Embryonic facial prominence (tissue), 1 donor: ENCODE measurements at regions not wholly inside any gene's neighbourhood (a gene's known extent, or its start where the extent isn't known, plus 50 kb on each side); places are given as distances from the start of the nearest gene placed in this dataset.
"Not testable (repeated sequence)": the region's sequence is repeated elsewhere in the genome, so short reads cannot be mapped to it uniquely, and the experiment has no call there.

Source experiments
- DNase-seq: peaks from one replicate; pipeline ENCODE4 v3.0.0-alpha.2; 2016; ENCODE audit errors: extremely low spot score

DNA sequence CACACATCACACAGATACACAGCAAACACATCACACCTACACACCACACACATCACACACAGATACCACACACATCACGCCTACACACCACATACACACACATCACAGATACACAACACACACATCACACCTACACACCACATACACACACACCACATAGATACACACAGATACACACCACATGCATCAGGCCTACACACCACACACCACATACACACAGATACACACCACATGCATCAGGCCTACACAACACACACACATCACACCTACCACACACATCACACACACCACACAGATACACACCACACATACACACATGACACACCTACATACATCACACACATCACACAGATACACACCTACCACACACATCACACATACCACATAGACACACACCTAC, 158.8 kb downstream of the NDUFA10 start:
- DNase-seq: no peak

DNA sequence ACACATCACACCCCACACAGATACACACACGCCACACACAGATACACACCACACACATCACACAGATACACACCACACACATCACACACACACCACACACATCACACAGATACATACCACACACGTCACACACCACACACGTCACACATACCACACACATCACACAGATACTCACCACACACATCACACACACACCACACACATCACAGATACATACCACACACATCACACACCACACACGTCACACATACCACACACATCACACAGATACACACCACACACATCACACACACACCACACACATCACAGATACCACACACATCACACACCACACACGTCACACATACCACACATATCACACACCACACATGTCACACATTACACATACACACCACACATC, 159.3 kb downstream of the NDUFA10 start:
- DNase-seq: not testable (repeated sequence)

DNA sequence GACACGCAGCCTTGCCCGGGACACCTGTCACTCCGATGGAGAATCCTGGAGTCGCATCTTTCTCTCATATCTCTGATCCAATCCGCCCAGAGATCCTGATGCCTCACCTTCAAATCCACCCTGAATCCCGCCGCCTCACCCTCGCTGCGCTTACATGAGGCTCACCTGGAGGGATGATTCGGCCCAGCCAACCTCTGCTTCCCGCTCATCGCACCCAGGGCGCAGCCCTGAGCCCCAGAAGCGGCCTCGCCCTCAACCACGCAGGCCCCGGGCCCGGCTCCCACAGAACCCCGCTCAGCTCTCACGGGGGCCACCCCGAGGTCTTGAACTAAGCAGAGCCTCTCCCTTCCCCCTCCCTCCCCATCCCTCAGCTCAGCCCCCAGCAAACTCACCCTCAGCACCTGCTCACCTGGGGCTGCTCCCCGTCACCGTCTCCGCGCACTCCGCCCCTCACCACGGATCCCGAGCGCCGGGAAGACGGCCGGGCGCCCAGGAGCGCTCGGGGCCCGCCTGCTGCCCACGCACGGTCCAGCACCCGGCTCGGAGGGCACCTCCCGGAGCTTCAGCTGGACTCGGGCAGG, 160.0 kb downstream of the NDUFA10 start:
- DNase-seq: peak; percentile 43

DNA sequence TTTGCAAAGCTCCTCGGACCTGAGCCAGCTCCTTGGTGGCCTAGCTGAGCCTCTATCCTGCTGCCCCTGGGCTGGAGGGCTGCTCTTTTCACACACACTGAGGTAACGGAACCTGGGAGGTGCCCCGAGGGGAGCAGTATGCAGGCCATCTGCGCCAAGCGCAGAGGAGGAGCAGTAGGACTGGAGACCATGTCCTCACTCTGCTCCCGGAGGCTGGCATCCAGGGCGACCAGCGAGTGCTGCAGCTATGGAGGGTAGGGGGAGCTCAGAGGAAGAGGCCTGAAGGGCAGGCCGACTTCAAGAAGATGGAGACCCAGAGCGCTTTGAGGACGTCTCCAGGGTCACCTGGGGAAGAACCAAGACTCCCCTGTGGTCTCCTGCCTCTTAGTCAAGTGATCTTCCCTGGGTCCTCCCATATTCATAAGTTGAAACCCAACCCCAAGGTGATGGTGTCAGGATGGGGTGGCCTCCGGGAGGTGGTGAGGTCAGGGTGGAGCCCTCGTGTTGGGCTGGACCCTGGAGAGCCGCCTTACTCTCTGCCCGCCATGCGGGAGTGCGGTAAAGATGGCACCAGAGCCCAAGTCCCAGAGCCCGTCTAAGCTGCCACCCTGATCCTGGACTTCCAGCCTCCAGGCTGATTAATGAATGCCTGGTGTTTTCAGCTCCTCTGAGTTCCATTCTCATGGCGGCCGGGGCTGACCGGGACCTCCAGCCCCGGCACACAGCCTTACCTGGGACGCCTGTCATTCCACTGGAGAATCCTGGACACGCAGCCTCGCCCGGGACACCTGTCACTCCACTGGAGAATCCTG, 160.7 kb downstream of the NDUFA10 start:
- no peak for DNase-seq

DNA sequence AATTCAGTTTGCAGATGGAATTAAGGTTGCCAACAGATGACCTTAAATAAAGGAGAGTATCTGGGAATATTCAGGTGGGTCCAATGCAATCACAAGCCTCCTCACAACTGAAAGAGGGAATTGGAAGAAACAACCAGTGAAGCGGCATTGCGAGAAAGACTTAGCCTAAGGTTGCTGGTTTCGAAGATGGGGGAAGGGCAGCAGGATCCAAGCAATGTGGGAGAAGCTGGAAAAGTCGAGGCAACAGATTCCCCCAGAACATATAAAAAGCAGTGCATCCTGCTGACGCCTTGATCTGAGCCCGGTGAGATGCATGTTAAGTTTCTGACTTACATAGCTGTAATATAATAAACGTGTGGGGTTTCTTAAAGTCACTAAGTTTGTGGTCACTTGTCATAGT, 162.5 kb downstream of the NDUFA10 start:
- no peak for DNase-seq

DNA sequence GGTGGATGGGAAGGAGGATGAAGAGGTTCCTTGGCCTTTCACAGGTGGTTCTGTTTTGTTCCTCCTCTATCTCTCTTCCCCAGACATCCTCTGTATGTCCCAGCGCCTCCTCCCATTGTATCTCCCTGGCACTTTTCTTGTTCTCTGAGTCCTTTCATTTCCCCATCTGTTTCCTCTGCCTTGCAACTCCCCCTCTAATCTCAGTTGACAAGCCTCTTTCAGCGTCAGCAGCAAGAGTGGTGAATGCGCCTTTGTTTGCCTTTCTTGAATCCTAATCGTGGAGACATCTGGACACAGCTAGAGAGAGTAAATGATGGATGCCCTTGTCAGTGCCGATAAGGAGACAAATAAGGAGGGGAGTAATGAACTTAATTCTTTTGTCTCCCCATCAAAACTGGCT, 167.0 kb downstream of the NDUFA10 start:
- no peak for DNase-seq

DNA sequence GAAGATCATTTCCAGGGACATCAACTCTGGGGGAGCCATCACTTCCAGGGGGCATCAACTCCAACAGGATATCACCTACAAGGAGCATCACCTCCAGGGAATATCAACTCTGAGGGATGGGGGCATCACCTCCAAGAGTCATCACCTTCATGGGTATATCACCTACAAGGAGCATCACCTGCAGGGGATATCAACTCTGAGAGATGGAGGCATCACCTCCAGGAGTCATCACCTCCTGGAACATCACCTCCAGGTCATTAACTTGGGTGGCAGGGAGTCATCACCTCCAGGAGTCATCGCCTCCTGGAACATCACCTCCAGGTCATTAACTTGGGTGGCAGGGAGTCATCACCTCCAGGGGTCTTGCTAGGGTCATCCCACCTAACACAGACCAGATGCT, 167.6 kb downstream of the NDUFA10 start:
- no peak for DNase-seq

DNA sequence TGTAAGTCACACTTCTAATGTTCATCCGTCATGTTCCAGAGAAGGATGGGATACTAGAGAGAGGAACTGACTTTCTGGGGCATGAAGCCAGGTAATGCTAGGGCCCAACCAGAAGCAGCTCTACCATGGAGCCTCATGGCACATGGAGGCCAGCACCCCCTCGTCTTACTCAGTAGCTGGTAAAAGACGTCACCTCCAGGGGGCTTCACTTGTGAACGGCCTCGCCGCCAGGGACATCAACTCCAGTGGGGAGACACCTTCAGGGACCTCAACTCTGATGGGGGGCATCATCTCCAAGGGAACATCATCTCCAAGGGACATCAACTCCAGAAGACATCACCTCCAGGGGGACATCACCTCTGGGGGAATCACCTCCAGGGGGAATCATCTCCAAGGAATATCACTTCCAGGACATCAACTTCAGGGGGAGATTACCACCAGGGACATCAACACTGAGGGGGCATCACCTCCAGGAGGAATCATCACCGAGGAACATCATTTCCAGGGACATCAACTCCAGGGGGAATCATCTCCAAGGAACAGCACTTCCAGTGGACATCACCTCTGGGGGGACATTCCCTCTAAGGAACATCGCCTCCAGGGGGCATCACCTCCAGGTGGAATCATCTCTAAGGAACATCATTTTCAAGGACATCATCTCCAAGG, 168.4 kb downstream of the NDUFA10 start:
- DNase-seq: no peak

DNA sequence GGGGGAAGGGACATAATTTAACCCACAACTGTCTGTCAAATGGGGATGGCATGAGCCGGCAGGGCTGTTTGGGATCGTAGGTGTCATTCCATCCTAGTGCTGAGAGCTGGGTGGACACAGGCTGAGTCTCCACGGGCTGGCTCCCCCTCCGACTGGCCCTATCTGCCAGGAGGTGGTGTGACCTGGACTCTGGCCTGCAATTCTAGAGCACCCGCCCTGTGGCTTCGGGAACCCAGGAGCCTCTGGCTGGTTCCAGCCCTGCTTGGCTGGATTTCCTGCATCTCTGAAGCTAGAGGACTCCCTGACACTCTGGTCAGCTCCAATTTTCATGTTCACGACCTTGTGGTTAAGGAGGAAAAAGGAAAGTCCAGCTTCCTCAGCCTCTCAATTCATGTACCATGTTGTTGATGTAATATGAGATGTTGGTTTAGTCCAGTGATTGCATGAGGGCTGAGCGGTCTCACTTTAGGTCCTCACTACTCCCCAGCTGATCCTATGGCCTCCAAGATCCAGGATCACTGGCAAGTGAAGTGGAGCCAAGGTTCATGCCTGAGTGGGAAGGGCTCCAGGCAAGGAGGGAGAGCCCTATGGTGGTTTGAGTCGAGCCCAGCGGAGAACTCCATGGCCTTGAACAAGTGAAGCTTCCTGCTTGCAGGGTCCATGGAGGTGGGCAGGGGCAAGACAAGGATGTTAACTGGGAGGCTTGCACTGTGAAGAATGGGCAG, 169.1 kb downstream of the NDUFA10 start:
- DNase-seq: no peak

DNA sequence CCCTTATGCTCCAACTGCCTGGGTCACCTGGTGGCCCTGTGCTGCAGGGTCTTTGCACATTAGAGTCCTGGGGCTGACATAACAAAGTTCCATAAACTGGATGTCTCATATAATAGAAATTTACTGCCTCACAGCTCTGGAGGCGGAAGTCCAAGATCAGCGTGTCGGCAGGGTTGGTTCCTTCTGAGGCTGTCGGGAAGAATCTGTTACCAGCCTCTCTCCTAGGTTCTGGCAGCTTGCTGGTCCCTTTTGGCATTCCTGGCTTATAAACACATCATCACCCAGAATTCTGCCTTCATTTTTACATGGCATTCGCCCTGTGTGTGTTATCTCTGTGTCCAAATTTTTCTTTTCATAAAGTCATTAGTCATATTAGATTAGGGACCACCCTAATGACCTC, 170.5 kb downstream of the NDUFA10 start:
- DNase-seq: no peak

DNA sequence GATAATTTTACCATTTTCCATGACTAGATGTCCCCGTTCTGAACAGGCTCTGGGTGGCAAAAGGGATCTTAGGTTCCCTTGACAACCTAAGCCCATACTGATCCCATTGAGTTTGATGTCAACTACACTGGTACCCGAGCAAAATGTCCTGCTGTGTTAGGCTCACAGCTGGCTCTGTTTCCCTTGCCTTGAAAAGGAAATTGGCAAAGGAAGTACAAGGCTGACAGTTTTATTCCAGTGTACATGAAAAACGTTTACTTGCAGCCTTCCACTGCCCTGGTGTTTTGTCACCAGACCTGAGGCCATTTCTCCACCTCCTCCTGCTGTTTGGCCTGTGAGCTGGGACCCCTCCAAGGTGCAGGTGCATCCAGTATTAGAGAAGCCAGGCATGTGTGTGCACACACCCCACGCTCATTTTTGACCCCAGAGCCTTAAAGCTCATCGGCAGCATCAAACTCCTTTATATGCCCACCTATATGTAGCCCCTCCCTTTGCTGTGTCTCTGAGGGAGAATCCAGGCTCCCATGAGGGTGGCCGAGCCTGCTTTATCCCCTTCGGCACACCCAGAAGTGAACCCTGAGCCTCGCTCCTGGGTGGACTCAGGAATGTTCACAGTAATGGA, 171.3 kb downstream of the NDUFA10 start:
- DNase-seq: no peak

DNA sequence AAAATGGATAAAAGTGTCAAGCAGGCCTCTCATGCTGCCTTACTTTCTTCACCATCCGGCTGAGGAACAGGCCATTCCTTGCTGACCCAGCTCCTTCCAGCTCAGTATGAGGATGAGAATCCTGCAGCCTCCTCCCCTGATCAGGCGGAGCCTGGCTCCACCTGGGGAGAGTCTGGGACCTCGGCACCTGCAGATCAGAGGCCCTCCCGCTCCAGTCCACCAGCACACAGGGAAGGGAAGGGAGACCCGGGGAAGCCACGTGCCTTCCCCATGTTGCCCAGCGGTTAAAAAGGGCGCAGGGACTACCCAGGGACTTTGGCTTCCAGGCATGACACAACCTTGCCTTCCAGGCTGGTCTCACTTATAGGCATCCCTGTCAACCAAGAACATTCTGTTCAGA, 172.0 kb downstream of the NDUFA10 start:
- no peak for DNase-seq

DNA sequence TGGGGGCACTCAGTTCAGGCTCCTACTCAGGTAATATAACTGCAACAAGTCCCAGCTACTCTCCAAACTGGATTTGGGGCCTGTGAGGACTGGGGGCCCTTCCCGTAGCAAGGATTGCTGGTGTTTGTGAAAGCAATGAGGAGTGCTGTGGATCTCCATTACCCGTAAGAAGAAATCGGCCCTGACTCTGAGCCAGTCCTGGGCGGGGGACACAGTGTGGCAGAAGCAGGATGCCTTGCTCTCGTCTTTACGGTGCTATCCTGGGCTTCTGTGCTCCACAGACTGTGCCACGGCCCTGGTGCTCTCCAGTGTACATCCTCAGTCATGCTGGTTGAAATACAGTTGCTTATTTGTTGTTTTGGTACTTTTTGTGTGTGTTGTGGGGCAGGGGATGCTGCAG, 172.9 kb downstream of the NDUFA10 start:
- DNase-seq: no peak

DNA sequence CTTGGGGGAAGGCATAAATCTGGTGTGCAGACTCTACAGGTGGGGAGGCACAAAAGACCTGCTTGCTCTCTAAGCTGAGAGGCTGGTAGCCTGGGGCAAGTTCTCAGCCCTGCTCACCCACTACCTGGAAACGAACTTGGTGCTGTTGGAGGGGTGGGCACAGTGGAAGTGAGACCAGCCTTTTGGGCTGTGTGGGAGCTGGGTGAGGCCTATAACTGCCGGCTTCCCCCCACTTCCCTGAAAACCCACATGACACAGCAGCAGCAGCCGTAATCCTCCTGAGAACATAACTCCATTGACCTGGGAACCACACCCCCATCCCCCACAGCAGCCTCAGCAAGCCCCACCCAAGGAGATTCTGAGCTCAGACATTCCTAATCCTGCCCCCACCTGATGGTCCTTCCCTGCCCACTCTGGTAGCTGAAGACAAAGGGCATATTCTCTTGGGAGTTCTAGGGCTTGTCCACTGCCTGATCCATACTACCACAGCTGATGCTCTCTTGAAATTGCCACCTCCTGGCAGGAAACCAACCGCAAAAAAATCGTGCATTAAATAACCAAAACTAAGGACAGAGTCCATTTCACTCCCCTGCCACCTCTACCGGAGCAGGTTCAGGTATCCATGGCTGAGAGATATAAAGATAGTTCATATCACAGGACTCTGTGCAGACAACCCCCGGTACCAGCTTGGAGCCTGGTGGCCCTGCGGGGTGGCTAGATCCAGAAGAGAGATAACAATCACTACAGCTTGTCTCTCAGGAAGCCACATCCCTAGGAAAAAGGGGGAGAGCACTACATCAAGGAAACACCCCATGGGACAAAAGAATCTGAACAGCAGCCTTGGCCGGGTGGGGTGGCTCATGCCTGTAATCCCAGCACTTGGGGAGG, 178.1 kb downstream of the NDUFA10 start:
- no peak for DNase-seq

DNA sequence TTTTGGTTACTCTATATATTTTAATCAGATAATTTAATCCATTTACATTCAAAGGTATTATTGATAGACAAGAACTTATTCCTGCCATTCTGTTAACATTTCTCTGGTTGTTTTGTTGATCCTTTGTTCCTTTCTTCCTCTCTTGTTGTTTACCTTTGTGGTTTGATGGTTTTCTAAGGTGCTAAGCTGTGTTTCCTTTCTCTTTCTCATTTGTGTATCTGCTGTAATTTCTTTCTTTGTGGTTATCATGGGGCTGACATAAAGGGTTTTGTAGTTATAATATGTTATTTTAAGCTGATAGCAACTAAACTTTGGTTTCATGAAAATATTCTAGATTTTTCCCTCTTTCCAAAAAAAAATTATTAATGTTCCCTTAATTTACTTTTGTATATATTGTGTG, 179.2 kb downstream of the NDUFA10 start:
- no peak for DNase-seq

DNA sequence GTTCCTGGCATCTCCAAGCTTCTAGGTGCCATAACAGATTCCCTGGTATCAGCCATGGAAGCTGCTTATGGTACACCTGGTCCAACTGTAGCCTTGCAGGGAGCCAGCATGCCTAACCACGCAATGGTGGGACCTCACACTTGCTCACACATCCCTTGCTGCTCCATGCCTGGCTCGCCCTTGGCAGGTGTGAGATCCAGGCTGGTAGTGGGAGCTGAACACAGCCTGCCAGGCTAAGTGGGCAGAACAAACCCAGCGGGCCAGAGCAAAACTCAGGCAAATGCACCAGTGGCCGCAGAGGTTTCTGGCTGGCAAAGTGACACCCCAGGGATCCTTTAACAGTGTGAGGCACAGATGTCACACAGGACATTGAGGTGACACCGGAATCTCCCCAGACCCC, 185.8 kb downstream of the NDUFA10 start:
- no peak for DNase-seq

DNA sequence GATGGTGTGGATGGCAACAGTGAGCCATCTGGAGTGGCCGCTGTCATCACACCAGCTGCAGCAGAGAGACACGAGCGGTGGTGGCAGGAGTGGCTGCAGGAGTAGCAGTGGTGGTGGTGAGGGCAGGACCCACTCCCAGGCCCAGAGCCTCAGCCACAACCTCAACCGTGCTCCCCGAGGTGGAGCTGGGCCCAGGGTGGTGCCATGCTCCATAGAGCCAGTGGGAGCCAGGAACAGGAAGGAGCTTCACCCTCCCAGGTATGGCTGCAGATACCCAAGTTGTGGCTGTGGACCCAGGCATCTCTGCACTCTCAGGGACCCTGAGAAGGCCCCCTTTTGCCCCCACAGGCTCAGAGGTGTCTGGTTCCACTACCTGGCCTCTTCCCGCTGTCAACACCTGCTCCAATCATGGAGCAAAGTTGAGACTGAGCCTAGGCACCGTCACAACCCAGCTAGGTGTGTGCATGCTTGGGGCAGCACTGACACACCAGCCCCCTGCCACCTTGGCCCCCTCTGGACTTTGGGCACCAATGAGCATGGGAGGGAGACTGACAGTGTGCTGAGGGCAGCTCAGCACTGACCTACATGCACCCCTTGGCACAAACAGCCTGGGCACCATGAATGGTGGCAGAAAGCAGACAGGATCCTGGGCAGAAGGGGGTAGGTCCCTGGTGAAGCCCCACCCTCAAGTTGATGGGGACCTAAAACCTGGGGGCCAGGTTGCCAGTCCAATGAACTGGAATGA, 188.9 kb downstream of the NDUFA10 start:
- DNase-seq: no peak

DNA sequence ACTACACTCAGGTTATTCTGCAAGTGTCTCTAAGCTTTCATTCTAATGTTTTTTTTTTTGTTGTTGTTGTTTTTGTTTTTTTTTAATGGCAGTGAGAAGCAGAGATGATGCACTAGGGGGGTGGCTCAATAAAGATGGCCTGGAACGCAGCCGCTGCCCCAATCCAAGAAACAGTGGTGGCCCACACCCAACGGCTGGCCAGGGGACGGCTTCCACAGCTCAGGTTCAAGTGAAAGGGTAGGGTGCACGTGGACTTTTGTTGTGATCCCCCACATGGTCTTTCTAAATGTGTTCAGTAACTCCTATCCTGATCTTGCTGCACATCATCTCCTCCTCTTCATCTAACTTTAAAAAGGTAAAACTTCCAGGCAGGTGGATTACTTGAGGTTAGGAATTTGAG, 190.1 kb downstream of the NDUFA10 start:
- DNase-seq: no peak

DNA sequence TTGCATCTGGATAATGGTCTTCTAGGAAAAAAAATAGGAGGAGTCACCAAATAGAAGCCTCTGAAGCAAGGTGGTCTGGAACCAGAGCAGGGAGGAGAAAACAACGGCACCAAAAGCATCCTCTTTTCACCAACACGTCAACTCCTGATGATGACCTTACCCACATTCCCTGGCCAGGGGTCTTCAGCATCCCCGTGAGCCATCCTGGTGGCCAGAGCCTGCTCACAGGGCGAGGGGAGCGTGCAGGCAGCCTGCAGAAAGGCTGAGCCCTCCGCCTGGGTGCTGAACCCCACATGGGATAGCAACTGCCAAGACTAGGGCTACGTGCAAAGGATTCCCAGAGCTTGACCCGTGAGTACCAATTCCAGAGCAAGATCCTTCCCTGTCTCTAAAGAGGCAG, 191.0 kb downstream of the NDUFA10 start:
- no peak for DNase-seq
